Breast epithelium (tissue), 3 donors: ENCODE measurements at regions not wholly inside any gene's neighbourhood (a gene's known extent, or its start where the extent isn't known, plus 50 kb on each side); places are given as distances from the start of the nearest gene placed in this dataset.

ENCODE experiments used
- POLR2A ChIP-seq: fragments of 450-650 bp; IDR thresholded peaks from one replicate; pipeline ENCODE4 v1.6.1; 2016; ENCODE audit warnings: antibody characterized with exemption, mild to moderate bottlenecking, moderate library complexity
- POLR2AphosphoS5 ChIP-seq, 3 donors: sonication (generic); formaldehyde crosslinking; IDR thresholded peaks; one replicate each; pipeline ENCODE4 v1.6.1; 2017; ENCODE audit warnings: antibody characterized with exemption in 3 of 3
- TF ChIP-seq, protein P1 (sequence below), 3 donors: fragments of 450-650 bp; IDR thresholded peaks; one replicate each; pipeline ENCODE4 v1.5.1; 2016 to 2017; ENCODE audit warnings: antibody characterized with exemption in 3 of 3, mild to moderate bottlenecking in 3 of 3, moderate library complexity in 3 of 3

DNA sequence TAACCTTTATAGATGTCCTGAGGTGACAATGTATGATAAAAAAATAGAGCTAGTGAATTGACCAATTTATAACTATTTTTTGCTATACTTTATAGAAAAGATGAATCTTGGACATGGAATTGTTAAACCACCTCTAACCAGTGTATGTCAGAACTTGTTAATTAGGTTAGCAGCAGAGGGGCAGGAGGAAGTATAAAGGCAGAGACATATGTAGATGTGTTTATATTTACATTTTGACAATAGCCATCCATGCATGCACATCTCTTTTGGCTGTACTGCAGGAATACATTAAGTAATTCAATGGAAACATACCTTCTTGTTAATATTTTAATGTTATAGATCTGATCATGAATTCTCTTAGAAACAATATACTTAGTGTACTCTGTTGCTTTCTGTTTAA is 254.6 kb upstream of the NT5E start:
- TF ChIP-seq POLR2AphosphoS5 (IDR thresholded peaks at IDR 0.05) (no peak), POLR2A (no peak)
- TF ChIP-seq, protein P1, sequence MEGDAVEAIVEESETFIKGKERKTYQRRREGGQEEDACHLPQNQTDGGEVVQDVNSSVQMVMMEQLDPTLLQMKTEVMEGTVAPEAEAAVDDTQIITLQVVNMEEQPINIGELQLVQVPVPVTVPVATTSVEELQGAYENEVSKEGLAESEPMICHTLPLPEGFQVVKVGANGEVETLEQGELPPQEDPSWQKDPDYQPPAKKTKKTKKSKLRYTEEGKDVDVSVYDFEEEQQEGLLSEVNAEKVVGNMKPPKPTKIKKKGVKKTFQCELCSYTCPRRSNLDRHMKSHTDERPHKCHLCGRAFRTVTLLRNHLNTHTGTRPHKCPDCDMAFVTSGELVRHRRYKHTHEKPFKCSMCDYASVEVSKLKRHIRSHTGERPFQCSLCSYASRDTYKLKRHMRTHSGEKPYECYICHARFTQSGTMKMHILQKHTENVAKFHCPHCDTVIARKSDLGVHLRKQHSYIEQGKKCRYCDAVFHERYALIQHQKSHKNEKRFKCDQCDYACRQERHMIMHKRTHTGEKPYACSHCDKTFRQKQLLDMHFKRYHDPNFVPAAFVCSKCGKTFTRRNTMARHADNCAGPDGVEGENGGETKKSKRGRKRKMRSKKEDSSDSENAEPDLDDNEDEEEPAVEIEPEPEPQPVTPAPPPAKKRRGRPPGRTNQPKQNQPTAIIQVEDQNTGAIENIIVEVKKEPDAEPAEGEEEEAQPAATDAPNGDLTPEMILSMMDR (IDR thresholded peaks at IDR 0.05) = no peak
